ENCODE measurements at regions not wholly inside any gene's neighbourhood (a gene's known extent, or its start where the extent isn't known, plus 50 kb on each side); places are given as distances from the start of the nearest gene placed in this dataset.

GRCh38 chr16:50467559-50467942 is 80.6 kb upstream of the NKD1 start:
- H3K4me3 ChIP-seq (ENCODE audit: low read depth in 1 of 3, low read length in 3 of 3): no peak overlapping the region
- no peak for FAIRE-seq

GRCh38 chr16:50466170-50466569 is 82.0 kb upstream of the NKD1 start:
- H3K27ac ChIP-seq (ENCODE audit: low read depth in 1 of 3, low read length in 2 of 3): no peak overlapping the region
- DNase-seq (no peak), FAIRE-seq (no peak)
- H3K4me1 ChIP-seq (ENCODE audit: control insufficient read depth in 3 of 3, insufficient read depth in 2 of 3, low read depth in 1 of 3, low read length in 2 of 3): peaks cover 0 to 2% (median 0%) of the 10 kb centered on the region in 3 donors
- H3K4me3 ChIP-seq (ENCODE audit: low read depth in 1 of 3, low read length in 3 of 3): no peak overlapping the region
- peaks cover 0 to 13% (median 10%) of the 10 kb centered on the region in 3 donors for H3K27me3 ChIP-seq (ENCODE audit: control insufficient read depth in 3 of 3, insufficient read depth in 3 of 3, low read length in 3 of 3)
- no peaks in the 10 kb centered on the region for H3K36me3 ChIP-seq (ENCODE audit: control insufficient read depth in 3 of 3, insufficient read depth in 2 of 3, low read depth in 1 of 3, low read length in 3 of 3)
- WGBS, 3 donors: 58 to 87% (median 82%) methylated on average over 2 of the region's 2 CpGs
- H3K9me3 ChIP-seq (ENCODE audit: control insufficient read depth in 2 of 2, insufficient read depth in 1 of 2, low read depth in 1 of 2, low read length in 1 of 2): peaks cover 0 to 2% of the 10 kb centered on the region in 2 donors

More at GRCh38 chr16:50467559-50467942, 80.6 kb upstream of the NKD1 start:
- Histone ChIP-seq H3K36me3 (ENCODE audit: control insufficient read depth in 3 of 3, insufficient read depth in 2 of 3, low read depth in 1 of 3, low read length in 3 of 3) (no peaks in the 10 kb centered on the region), H3K9me3 (ENCODE audit: control insufficient read depth in 2 of 2, insufficient read depth in 1 of 2, low read depth in 1 of 2, low read length in 1 of 2) (peaks cover 0 to 2% of the 10 kb centered on the region in 2 donors), H3K27me3 (ENCODE audit: control insufficient read depth in 3 of 3, insufficient read depth in 3 of 3, low read length in 3 of 3) (peaks cover 0 to 13% (median 10%) of the 10 kb centered on the region in 3 donors), H3K4me1 (ENCODE audit: control insufficient read depth in 3 of 3, insufficient read depth in 2 of 3, low read depth in 1 of 3, low read length in 2 of 3) (peaks cover 0 to 2% (median 0%) of the 10 kb centered on the region in 3 donors), H3K27ac (ENCODE audit: low read depth in 1 of 3, low read length in 2 of 3) (no peak overlapping the region)
- WGBS, 3 donors: 29 to 51% (median 46%) methylated on average over 13 of the region's 13 CpGs
- DNase-seq: no peak

- Histone ChIP-seq H3K27ac (ENCODE audit: low read depth in 1 of 3, low read length in 2 of 3) (no peak overlapping the region), H3K9me3 (ENCODE audit: control insufficient read depth in 2 of 2, insufficient read depth in 1 of 2, low read depth in 1 of 2, low read length in 1 of 2) (no peaks in the 10 kb centered on the region), H3K4me1 (ENCODE audit: control insufficient read depth in 3 of 3, insufficient read depth in 2 of 3, low read depth in 1 of 3, low read length in 2 of 3) (peaks cover 0 to 2% (median 0%) of the 10 kb centered on the region in 3 donors), H3K36me3 (ENCODE audit: control insufficient read depth in 3 of 3, insufficient read depth in 2 of 3, low read depth in 1 of 3, low read length in 3 of 3) (no peaks in the 10 kb centered on the region), H3K27me3 (ENCODE audit: control insufficient read depth in 3 of 3, insufficient read depth in 3 of 3, low read length in 3 of 3) (peaks cover 0 to 14% (median 13%) of the 10 kb centered on the region in 3 donors), H3K4me3 (ENCODE audit: low read depth in 1 of 3, low read length in 3 of 3) (no peak overlapping the region)
- WGBS, 3 donors: 91 to 95% (median 93%) methylated on average over 16 of the region's 16 CpGs
- DNase-seq (no peak), FAIRE-seq (no peak)
These were observed 83.6 kb upstream of the NKD1 start for GRCh38 chr16:50464325-50465290.

DNA sequence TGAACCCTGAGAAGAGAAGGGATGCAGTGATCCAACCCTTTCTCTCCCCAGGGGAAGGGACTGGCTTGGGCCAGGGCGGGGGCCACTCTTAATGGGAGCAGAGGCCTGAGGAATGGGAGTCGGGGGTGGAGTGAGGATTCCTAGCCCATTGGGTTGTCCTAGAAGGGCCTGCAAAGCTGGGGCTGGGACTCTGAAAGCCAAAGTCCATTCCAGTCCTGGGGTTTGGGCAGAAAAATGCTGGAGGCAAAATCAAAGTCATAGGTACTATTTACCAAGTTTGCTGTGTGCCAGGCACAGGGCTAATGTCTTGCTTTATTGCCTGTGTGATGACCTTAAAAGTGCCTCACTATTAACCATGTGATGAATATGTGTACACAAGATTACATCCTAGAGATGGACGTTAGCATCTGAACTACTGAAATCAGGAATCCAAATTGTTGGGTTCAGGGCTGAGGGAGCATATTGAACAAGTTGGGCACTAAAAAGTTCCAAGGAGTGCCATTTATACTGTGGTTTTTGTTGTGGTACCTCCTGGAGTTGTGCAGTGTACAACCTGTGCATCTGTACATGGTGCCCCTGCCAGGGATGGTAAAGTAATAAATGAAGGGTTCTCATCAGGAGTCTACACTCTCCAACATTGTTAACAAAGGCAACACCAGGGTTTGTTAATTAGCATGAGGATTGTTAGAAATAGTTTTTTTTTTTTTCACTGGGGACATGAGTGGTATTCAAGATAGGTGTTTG is 84.4 kb upstream of the NKD1 start:
- H3K36me3 ChIP-seq (ENCODE audit: control insufficient read depth in 3 of 3, insufficient read depth in 2 of 3, low read depth in 1 of 3, low read length in 3 of 3): no peaks in the 10 kb centered on the region
- DNase-seq (no peak), FAIRE-seq (no peak)
- H3K4me3 ChIP-seq (ENCODE audit: low read depth in 1 of 3, low read length in 3 of 3): no peak overlapping the region
- 27 to 54% (median 45%) methylated on average over 3 of the region's 3 CpGs for WGBS, 3 donors
- H3K27me3 ChIP-seq (ENCODE audit: control insufficient read depth in 3 of 3, insufficient read depth in 3 of 3, low read length in 3 of 3): peaks cover 0 to 16% (median 7%) of the 10 kb centered on the region in 3 donors
- peaks cover 0 to 2% (median 0%) of the 10 kb centered on the region in 3 donors for H3K4me1 ChIP-seq (ENCODE audit: control insufficient read depth in 3 of 3, insufficient read depth in 2 of 3, low read depth in 1 of 3, low read length in 2 of 3)
- H3K27ac ChIP-seq (ENCODE audit: low read depth in 1 of 3, low read length in 2 of 3): no peak overlapping the region
- no peaks in the 10 kb centered on the region for H3K9me3 ChIP-seq (ENCODE audit: control insufficient read depth in 2 of 2, insufficient read depth in 1 of 2, low read depth in 1 of 2, low read length in 1 of 2)

GRCh38 chr16:50462793-50463507 is 85.2 kb upstream of the NKD1 start:
- H3K27ac ChIP-seq (ENCODE audit: low read depth in 1 of 3, low read length in 2 of 3): no peak overlapping the region
- DNase-seq: no peak
- peaks cover 0 to 13% (median 4%) of the 10 kb centered on the region in 3 donors for H3K27me3 ChIP-seq (ENCODE audit: control insufficient read depth in 3 of 3, insufficient read depth in 3 of 3, low read length in 3 of 3)
- no peak overlapping the region for H3K4me3 ChIP-seq (ENCODE audit: low read depth in 1 of 3, low read length in 3 of 3)
- FAIRE-seq: no peak
- 66 to 72% (median 69%) methylated on average over 12 of the region's 12 CpGs for WGBS, 3 donors
- no peaks in the 10 kb centered on the region for H3K36me3 ChIP-seq (ENCODE audit: control insufficient read depth in 3 of 3, insufficient read depth in 2 of 3, low read depth in 1 of 3, low read length in 3 of 3)
- no peaks in the 10 kb centered on the region for H3K4me1 ChIP-seq (ENCODE audit: control insufficient read depth in 3 of 3, insufficient read depth in 2 of 3, low read depth in 1 of 3, low read length in 2 of 3)
- H3K9me3 ChIP-seq (ENCODE audit: control insufficient read depth in 2 of 2, insufficient read depth in 1 of 2, low read depth in 1 of 2, low read length in 1 of 2): no peaks in the 10 kb centered on the region

- H3K27me3 ChIP-seq (ENCODE audit: control insufficient read depth in 3 of 3, insufficient read depth in 3 of 3, low read length in 3 of 3): peaks cover 0 to 8% (median 0%) of the 10 kb centered on the region in 3 donors
- 64 to 81% (median 64%) methylated on average over 4 of the region's 4 CpGs for WGBS, 3 donors
- no peak for DNase-seq
- no peaks in the 10 kb centered on the region for H3K9me3 ChIP-seq (ENCODE audit: control insufficient read depth in 2 of 2, insufficient read depth in 1 of 2, low read depth in 1 of 2, low read length in 1 of 2)
- no peaks in the 10 kb centered on the region for H3K36me3 ChIP-seq (ENCODE audit: control insufficient read depth in 3 of 3, insufficient read depth in 2 of 3, low read depth in 1 of 3, low read length in 3 of 3)
- no peaks in the 10 kb centered on the region for H3K4me1 ChIP-seq (ENCODE audit: control insufficient read depth in 3 of 3, insufficient read depth in 2 of 3, low read depth in 1 of 3, low read length in 2 of 3)
- no peak overlapping the region for H3K4me3 ChIP-seq (ENCODE audit: low read depth in 1 of 3, low read length in 3 of 3)
- no peak for FAIRE-seq
- no peak overlapping the region for H3K27ac ChIP-seq (ENCODE audit: low read depth in 1 of 3, low read length in 2 of 3)
These were observed 86.8 kb upstream of the NKD1 start for GRCh38 chr16:50461400-50461760.

DNA sequence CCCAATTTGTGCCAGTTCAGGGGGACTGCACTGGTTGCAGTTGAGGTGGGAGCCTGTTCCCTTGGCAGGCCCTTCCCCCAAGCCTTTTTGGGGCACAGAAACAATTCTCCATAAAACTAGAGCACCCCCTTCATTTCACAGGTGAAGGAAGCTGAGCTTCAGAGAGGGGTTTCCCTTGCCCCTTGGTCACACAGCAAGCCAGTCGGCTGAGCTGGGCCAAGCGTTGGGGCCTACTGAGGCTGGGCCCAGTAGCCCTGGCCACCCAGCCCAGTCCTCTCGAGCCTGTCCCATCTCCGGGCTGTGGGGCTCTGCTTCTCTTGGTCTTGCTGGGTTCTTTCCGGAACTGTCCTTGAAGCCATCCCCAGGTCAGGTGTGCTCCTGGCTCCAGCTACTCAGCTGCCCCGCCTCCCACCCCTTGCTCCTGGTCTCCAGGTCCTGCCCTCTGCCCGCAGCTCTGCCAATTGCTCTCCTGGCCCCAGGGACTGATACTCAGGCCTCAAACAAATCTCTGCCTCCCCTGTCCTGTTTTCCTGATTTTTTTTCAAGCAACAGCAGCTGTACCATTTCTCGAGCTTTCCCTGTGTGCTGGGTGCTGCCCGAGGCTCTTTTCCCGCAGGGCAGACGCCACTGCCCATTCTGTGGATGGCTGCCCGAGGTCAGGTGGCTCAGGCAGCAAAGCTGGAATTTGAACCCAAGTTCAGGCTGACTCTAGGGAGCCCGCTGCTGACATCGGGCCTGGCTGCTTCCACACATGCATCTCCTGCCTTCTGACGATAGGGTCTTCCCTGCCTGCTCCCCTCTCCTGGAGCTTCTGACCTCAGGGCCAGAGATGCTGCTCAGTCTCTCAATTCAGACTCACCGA is 87.4 kb upstream of the NKD1 start:
- DNase-seq: no peak
- no peaks in the 10 kb centered on the region for H3K9me3 ChIP-seq (ENCODE audit: control insufficient read depth in 2 of 2, insufficient read depth in 1 of 2, low read depth in 1 of 2, low read length in 1 of 2)
- no peak overlapping the region for H3K27ac ChIP-seq (ENCODE audit: low read depth in 1 of 3, low read length in 2 of 3)
- H3K4me3 ChIP-seq (ENCODE audit: low read depth in 1 of 3, low read length in 3 of 3): no peak overlapping the region
- 56 to 87% (median 73%) methylated on average over 16 of the region's 16 CpGs for WGBS, 3 donors
- H3K36me3 ChIP-seq (ENCODE audit: control insufficient read depth in 3 of 3, insufficient read depth in 2 of 3, low read depth in 1 of 3, low read length in 3 of 3): no peaks in the 10 kb centered on the region
- H3K27me3 ChIP-seq (ENCODE audit: control insufficient read depth in 3 of 3, insufficient read depth in 3 of 3, low read length in 3 of 3): peaks cover 0 to 9% (median 0%) of the 10 kb centered on the region in 3 donors
- FAIRE-seq: no peak
- H3K4me1 ChIP-seq (ENCODE audit: control insufficient read depth in 3 of 3, insufficient read depth in 2 of 3, low read depth in 1 of 3, low read length in 2 of 3): no peaks in the 10 kb centered on the region
